Upper lobe of left lung (tissue), 6 donors: ENCODE measurements at regions not wholly inside any gene's neighbourhood (a gene's known extent, or its start where the extent isn't known, plus 50 kb on each side); places are given as distances from the start of the nearest gene placed in this dataset.

Experiments
- ATAC-seq, 2 donors: fragments of 200-7000 bp; cut with Tn5 transposase; one replicate each; pipeline ENCODE4 v1.9.1; 2022; ENCODE audit warnings: mild to moderate bottlenecking in 2 of 2, moderate library complexity in 2 of 2; ENCODE audit not compliant: low FRiP score in 2 of 2
- DNase-seq, 2 donors: peaks; one replicate each; pipeline ENCODE4 v3.0.0-alpha.2; 2019 to 2020
- H3K27ac ChIP-seq, 4 donors: fragments of 200-600 bp; sonication (generic); one replicate each; pipeline ENCODE4 v1.5.1; 2016 to 2019
- H3K27me3 ChIP-seq, 4 donors: fragments of 200-600 bp; sonication (generic); one replicate each; pipeline ENCODE4 v1.5.1; 2017 to 2019
- H3K36me3 ChIP-seq, 4 donors: fragments of 200-600 bp; sonication (generic); one replicate each; pipeline ENCODE4 v1.5.1; 2016 to 2019
- H3K4me1 ChIP-seq, 4 donors: fragments of 200-600 bp; sonication (generic); one replicate each; pipeline ENCODE4 v1.5.1; 2018 to 2019
- H3K4me3 ChIP-seq, 4 donors: fragments of 200-600 bp; sonication (generic); one replicate each; pipeline ENCODE4 v1.5.1; 2017 to 2019; ENCODE audit warnings: mild to moderate bottlenecking in 2 of 4, moderate library complexity in 1 of 4
- H3K9me3 ChIP-seq, 4 donors: fragments of 200-600 bp; sonication (generic); one replicate each; pipeline ENCODE4 v1.5.1; 2018 to 2019
- CTCF ChIP-seq, 6 experiments: fragments of 450-650 bp in 4 of 6; fragments of 200-600 bp in 2 of 6; sonication (generic) in 2 of 6; IDR thresholded peaks; one replicate each; pipeline ENCODE4 v1.5.1; 2016 to 2019; ENCODE audit warnings: antibody characterized with exemption in 6 of 6
- EP300 ChIP-seq, 4 donors: sonication (generic); formaldehyde crosslinking; IDR thresholded peaks; one replicate each; pipeline ENCODE4 v1.5.1; 2017; ENCODE audit warnings: antibody characterized with exemption in 4 of 4, control low read depth in 2 of 4
- POLR2A ChIP-seq, 4 donors: fragments of 450-650 bp; IDR thresholded peaks; one replicate each; pipeline ENCODE4 v1.5.1; 2016 to 2017; ENCODE audit warnings: antibody characterized with exemption in 4 of 4, mild to moderate bottlenecking in 2 of 4
- POLR2AphosphoS5 ChIP-seq, 2 donors: sonication (generic); formaldehyde crosslinking; IDR thresholded peaks; one replicate each; pipeline ENCODE4 v1.5.1; 2017; ENCODE audit warnings: antibody characterized with exemption in 2 of 2
- WGBS, 2 donors: methylation state at CpG; one replicate each; pipeline ENCODE4 v1.1.5; 2017 to 2018; 5-methylcytosine and 5-hydroxymethylcytosine counted together
- donor health status: DM: no; HTN: no; CAD: no; lungs with moderate emphysema.
- donor health status: DM: no; HTN: yes; CAD: no; lungs with severe emphysema.

DNA sequence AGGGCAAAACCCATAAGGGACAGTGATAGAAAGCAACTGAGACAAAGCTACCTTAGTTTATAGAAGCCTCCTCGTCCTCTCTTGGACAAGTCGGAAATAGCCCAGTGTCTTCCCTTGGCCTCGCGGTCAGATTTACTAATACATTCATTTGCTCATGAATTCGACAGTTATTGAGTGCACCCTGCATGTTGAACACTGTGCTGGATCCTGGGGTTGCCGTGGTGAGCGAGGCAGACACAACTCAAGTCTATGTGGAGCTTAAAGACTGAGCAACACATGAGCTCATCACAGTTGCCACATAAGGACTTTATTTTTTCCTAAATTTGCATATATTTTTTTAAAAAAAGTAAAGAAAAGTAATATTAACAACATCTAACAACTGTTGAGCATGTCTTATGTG, 411.1 kb upstream of the ITGA1 start:
- WGBS, 2 donors = 87 to 88% methylated on average over 7 of the region's 7 CpGs
- no peak for DNase-seq
- ATAC-seq = no peak
- no peak for TF ChIP-seq CTCF (IDR thresholded peaks at IDR 0.05)
- no peak for TF ChIP-seq POLR2AphosphoS5 (IDR thresholded peaks at IDR 0.05)
- TF ChIP-seq EP300 (IDR thresholded peaks at IDR 0.05) = no peak
- TF ChIP-seq POLR2A (IDR thresholded peaks at IDR 0.05) = no peak
- no peaks in the 10 kb centered on the region for H3K27me3 ChIP-seq
- H3K9me3 ChIP-seq = no peaks in the 10 kb centered on the region
- H3K4me3 ChIP-seq = no peak overlapping the region
- no peak overlapping the region for H3K27ac ChIP-seq
- H3K36me3 ChIP-seq = no peaks in the 10 kb centered on the region
- no peaks in the 10 kb centered on the region for H3K4me1 ChIP-seq

DNA sequence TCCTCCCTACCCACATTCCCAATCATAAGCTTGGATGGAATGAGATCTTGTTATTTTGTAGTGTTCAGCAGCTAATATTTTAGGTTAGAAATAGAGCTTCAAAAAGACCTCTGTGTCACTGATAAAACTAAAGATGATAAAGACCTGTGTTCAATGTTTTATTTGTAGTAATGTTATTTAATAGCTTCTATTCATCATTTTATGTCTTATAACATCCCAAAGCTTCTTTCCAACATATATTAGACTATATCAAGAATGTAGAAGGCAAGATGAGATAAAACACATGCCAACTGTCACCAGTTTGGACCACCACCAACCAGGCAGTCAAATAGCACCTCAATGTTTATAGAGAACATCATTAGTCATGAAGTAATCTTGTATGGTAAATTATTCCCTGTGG, 409.5 kb upstream of the ITGA1 start:
- DNase-seq = no peak
- TF ChIP-seq CTCF (IDR thresholded peaks at IDR 0.05) (no peak), POLR2AphosphoS5 (IDR thresholded peaks at IDR 0.05) (no peak)
- ATAC-seq = no peak

GRCh38 chr5:52388349-52388748, 399.4 kb upstream of the ITGA1 start:
- no peak for DNase-seq

More for the DNA sequence above, 409.5 kb upstream of the ITGA1 start:
- Histone ChIP-seq H3K4me3 (no peak overlapping the region), H3K4me1 (no peaks in the 10 kb centered on the region), H3K9me3 (no peaks in the 10 kb centered on the region), H3K27me3 (no peaks in the 10 kb centered on the region), H3K27ac (no peak overlapping the region), H3K36me3 (no peaks in the 10 kb centered on the region)

DNA sequence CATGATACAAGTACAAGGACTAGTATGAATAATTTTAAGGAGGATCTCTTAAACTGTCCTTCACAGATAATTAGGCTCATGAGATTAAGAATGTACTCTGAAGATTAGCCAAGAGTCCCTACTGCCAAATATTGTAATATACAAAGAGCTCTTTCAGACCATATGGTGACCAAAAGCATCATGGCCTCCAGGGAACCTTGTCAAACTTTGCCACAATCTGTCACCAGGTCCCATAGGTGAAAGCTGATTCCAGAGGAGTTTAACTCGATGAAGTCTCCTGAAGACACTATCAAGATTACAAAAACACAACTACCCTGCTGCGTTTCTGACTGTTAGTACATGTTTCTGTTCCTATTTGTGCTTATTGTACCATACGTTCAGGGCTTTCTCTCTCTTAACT, 395.4 kb upstream of the ITGA1 start:
- Histone ChIP-seq H3K36me3 (no peaks in the 10 kb centered on the region), H3K27ac (no peak overlapping the region), H3K27me3 (no peaks in the 10 kb centered on the region), H3K4me3 (no peak overlapping the region), H3K4me1 (no peaks in the 10 kb centered on the region), H3K9me3 (no peaks in the 10 kb centered on the region)
- TF ChIP-seq CTCF (IDR thresholded peaks at IDR 0.05) = no peak
- no peak for TF ChIP-seq EP300 (IDR thresholded peaks at IDR 0.05)
- TF ChIP-seq POLR2AphosphoS5 (IDR thresholded peaks at IDR 0.05) = no peak
- no peak for TF ChIP-seq POLR2A (IDR thresholded peaks at IDR 0.05)
- 81 to 82% methylated on average over 3 of the region's 3 CpGs for WGBS, 2 donors
- DNase-seq = no peak
- ATAC-seq = no peak

More at GRCh38 chr5:52388349-52388748, 399.4 kb upstream of the ITGA1 start:
- Histone ChIP-seq H3K4me3 (no peak overlapping the region), H3K27ac (no peak overlapping the region), H3K27me3 (no peaks in the 10 kb centered on the region), H3K9me3 (no peaks in the 10 kb centered on the region), H3K36me3 (no peaks in the 10 kb centered on the region), H3K4me1 (no peaks in the 10 kb centered on the region)
- TF ChIP-seq POLR2A (IDR thresholded peaks at IDR 0.05) (no peak), EP300 (IDR thresholded peaks at IDR 0.05) (no peak), POLR2AphosphoS5 (IDR thresholded peaks at IDR 0.05) (no peak), CTCF (IDR thresholded peaks at IDR 0.05) (no peak)
- no peak for ATAC-seq
- WGBS, 2 donors = 90 to 94% methylated on average over 3 of the region's 3 CpGs

GRCh38 chr5:52409835-52410234, 377.9 kb upstream of the ITGA1 start:
- no peak overlapping the region for H3K4me3 ChIP-seq
- H3K9me3 ChIP-seq = no peaks in the 10 kb centered on the region
- H3K4me1 ChIP-seq = no peaks in the 10 kb centered on the region
- no peak overlapping the region for H3K27ac ChIP-seq
- TF ChIP-seq CTCF (IDR thresholded peaks at IDR 0.05) (no peak), EP300 (IDR thresholded peaks at IDR 0.05) (no peak), POLR2AphosphoS5 (IDR thresholded peaks at IDR 0.05) (no peak)
- no peaks in the 10 kb centered on the region for H3K27me3 ChIP-seq
- 92 to 95% methylated on average over 8 of the region's 8 CpGs for WGBS, 2 donors
- ATAC-seq = no peak
- no peak for DNase-seq
- H3K36me3 ChIP-seq = no peaks in the 10 kb centered on the region
